ENCODE measurements at regions not wholly inside any gene's neighbourhood (a gene's known extent, or its start where the extent isn't known, plus 50 kb on each side); places are given as distances from the start of the nearest gene placed in this dataset.

DNA sequence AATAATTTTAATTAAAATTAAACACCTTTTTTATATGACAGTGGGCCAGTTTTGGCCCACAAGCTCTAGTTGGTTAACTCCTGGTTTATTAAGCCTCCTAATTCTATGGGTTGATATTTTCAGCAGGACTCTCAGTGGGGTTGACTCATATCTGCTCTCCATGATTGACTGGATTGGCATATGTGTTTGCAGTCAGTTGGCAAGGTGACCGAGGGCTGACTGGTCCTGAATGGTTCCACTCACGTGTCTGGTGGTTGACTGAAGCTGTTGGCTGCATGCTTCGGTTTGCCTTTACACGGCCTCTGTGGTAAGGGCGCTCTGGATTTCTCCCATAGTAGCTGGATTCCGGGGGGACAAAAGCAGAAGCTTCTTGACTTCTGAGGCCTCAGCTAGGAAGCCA lies 65.3 kb upstream of the ZNF280D start:
- Histone ChIP-seq H3K36me3 (ENCODE audit: control insufficient read depth, low read length) (peaks cover 4% of the 10 kb centered on the region), H3K27ac (ENCODE audit: low read depth, low read length) (no peak overlapping the region), H3F3A (ENCODE audit: control insufficient read depth, insufficient read depth) (no peaks in the 10 kb centered on the region), H3K4me2 (ENCODE audit: low read length) (no peak overlapping the region), H3K4me1 (ENCODE audit: control insufficient read depth, low read length) (peaks cover 18% of the 10 kb centered on the region), H3K9me3 (ENCODE audit: control insufficient read depth, insufficient read depth, low read length) (peaks cover 4% of the 10 kb centered on the region; the same call in 1 of the 2 replicates), H3K9me2 (replicated peaks; ENCODE audit: control insufficient read depth, low read length) (no peaks in the 10 kb centered on the region), H3K79me2 (ENCODE audit: control insufficient read depth, low read length) (no peaks in the 10 kb centered on the region), H4K20me1 (ENCODE audit: control insufficient read depth, insufficient read depth, low read depth, low read length) (no peaks in the 10 kb centered on the region), H3K4me3 (ENCODE audit: low read length) (no peak overlapping the region), H3K27me3 (ENCODE audit: control insufficient read depth, low read length) (no peaks in the 10 kb centered on the region)
- no peak for TF ChIP-seq EZH2phosphoT487 (IDR thresholded peaks at IDR 0.05; ENCODE audit: borderline replicate concordance, low read length)
- TF ChIP-seq, protein P1, sequence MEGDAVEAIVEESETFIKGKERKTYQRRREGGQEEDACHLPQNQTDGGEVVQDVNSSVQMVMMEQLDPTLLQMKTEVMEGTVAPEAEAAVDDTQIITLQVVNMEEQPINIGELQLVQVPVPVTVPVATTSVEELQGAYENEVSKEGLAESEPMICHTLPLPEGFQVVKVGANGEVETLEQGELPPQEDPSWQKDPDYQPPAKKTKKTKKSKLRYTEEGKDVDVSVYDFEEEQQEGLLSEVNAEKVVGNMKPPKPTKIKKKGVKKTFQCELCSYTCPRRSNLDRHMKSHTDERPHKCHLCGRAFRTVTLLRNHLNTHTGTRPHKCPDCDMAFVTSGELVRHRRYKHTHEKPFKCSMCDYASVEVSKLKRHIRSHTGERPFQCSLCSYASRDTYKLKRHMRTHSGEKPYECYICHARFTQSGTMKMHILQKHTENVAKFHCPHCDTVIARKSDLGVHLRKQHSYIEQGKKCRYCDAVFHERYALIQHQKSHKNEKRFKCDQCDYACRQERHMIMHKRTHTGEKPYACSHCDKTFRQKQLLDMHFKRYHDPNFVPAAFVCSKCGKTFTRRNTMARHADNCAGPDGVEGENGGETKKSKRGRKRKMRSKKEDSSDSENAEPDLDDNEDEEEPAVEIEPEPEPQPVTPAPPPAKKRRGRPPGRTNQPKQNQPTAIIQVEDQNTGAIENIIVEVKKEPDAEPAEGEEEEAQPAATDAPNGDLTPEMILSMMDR (IDR thresholded peaks at IDR 0.05; ENCODE audit: low read depth, low read length, poor library complexity, severe bottlenecking): no peak

DNA sequence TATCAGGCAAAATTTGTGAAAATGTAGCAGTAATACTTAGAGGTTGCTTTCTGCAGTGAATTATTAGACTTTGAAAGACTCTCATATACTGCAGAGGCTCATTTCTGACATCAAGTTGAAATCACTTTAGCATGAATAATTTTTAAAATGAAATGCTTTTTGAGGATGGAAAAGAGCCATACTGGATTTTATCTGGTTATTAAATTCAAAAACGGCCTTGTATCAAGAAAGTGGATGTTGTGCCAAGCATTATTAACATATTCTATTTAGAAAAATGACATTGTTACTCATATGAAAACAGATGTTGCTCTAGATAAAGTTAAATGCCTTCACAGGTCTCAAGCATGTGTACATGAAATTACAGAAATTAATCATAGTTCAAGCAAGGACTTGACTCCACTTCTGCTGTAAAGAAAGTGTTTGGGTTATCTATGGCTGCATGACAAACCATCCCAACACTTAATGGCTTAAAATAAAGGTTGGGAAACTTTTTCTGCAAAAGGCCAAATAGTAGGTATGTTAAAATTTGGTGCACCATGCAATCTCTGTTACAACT lies 64.5 kb upstream of the ZNF280D start:
- Histone ChIP-seq H3K4me1 (ENCODE audit: control insufficient read depth, low read length) (peaks cover 9% of the 10 kb centered on the region), H4K20me1 (ENCODE audit: control insufficient read depth, insufficient read depth, low read depth, low read length) (no peaks in the 10 kb centered on the region), H3K79me2 (ENCODE audit: control insufficient read depth, low read length) (no peaks in the 10 kb centered on the region), H3K4me2 (ENCODE audit: low read length) (no peak overlapping the region), H3K9me3 (ENCODE audit: control insufficient read depth, insufficient read depth, low read length) (peaks cover 4% of the 10 kb centered on the region; the same call in 1 of the 2 replicates), H3F3A (ENCODE audit: control insufficient read depth, insufficient read depth) (no peaks in the 10 kb centered on the region), H3K27ac (ENCODE audit: low read depth, low read length) (no peak overlapping the region), H3K4me3 (ENCODE audit: low read length) (no peak overlapping the region), H3K9me2 (replicated peaks; ENCODE audit: control insufficient read depth, low read length) (no peaks in the 10 kb centered on the region), H3K36me3 (ENCODE audit: control insufficient read depth, low read length) (peaks cover 2% of the 10 kb centered on the region; the same call in 1 of the 2 replicates), H3K27me3 (ENCODE audit: control insufficient read depth, low read length) (no peaks in the 10 kb centered on the region)
- TF ChIP-seq, protein P1 (IDR thresholded peaks at IDR 0.05; ENCODE audit: low read depth, low read length, poor library complexity, severe bottlenecking): no peak

DNA sequence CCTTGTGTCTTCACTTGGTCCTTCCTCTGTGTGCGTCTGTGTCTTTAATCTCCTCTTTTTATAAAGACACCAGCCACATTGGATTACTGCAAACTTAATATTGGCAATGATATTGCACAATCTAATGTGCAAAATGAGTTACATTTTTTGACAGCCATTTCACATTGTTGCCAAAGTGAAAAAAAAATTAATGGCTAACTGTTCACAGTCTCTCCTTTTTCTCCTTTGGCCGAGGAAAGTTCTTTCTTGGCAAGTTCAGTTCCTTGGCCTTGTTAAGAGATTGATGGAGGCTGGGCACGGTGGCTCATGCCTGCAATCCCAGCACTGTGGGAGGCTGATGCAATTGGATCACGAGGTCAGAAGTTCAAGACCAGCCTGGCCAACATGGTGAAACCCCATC lies 62.2 kb upstream of the ZNF280D start:
- Histone ChIP-seq H4K20me1 (ENCODE audit: control insufficient read depth, insufficient read depth, low read depth, low read length) (no peaks in the 10 kb centered on the region), H3K9me2 (replicated peaks; ENCODE audit: control insufficient read depth, low read length) (no peaks in the 10 kb centered on the region), H3K4me3 (ENCODE audit: low read length) (no peak overlapping the region), H3K27me3 (ENCODE audit: control insufficient read depth, low read length) (no peaks in the 10 kb centered on the region), H3K79me2 (ENCODE audit: control insufficient read depth, low read length) (no peaks in the 10 kb centered on the region), H3K36me3 (ENCODE audit: control insufficient read depth, low read length) (no peaks in the 10 kb centered on the region), H3F3A (ENCODE audit: control insufficient read depth, insufficient read depth) (no peaks in the 10 kb centered on the region), H3K4me2 (ENCODE audit: low read length) (no peak overlapping the region), H3K9me3 (ENCODE audit: control insufficient read depth, insufficient read depth, low read length) (no peaks in the 10 kb centered on the region; the same call in 1 of the 2 replicates), H3K27ac (ENCODE audit: low read depth, low read length) (no peak overlapping the region), H3K4me1 (ENCODE audit: control insufficient read depth, low read length) (no peaks in the 10 kb centered on the region)
- TF ChIP-seq EZH2phosphoT487 (IDR thresholded peaks at IDR 0.05; ENCODE audit: borderline replicate concordance, low read length): no peak
- TF ChIP-seq, protein P1 (IDR thresholded peaks at IDR 0.05; ENCODE audit: low read depth, low read length, poor library complexity, severe bottlenecking): no peak
